PFSK-1 (cell line): ENCODE measurements at regions not wholly inside any gene's neighbourhood (a gene's known extent, or its start where the extent isn't known, plus 50 kb on each side); places are given as distances from the start of the nearest gene placed in this dataset.

Experiments
- FOXP2 ChIP-seq: optimal IDR thresholded peaks from 2 replicates; pipeline ENCODE3; 2011; ENCODE audit warnings: borderline replicate concordance, control low read depth, inconsistent platforms; ENCODE audit not compliant: insufficient read depth; ENCODE audit errors: extremely low read length, extremely low read depth
- POLR2AphosphoS5 ChIP-seq: IDR thresholded peaks from 2 replicates; pipeline ENCODE4 v1.6.1; 2012; ENCODE audit warnings: low read depth, mild to moderate bottlenecking, control low read depth, low read length, moderate library complexity
- REST ChIP-seq, 2 experiments: IDR thresholded peaks; 2 replicates each; pipeline versions ENCODE4 v1.6.1 to v1.8.0; 2011 to 2012; ENCODE audit warnings: low read depth in 2 of 2, low read length in 2 of 2, control low read depth in 1 of 2, inconsistent platforms in 1 of 2, mild to moderate bottlenecking in 1 of 2, moderate library complexity in 1 of 2; ENCODE audit not compliant: insufficient read depth in 1 of 2
- SIN3A ChIP-seq: IDR thresholded peaks from 2 replicates; pipeline ENCODE4 v1.6.1; 2012; ENCODE audit warnings: mild to moderate bottlenecking, low read length, moderate library complexity, borderline replicate concordance; ENCODE audit not compliant: insufficient read depth
- TAF1 ChIP-seq: IDR thresholded peaks from 2 replicates; pipeline ENCODE4 v1.6.1; 2012; ENCODE audit warnings: low read length, control low read depth, borderline replicate concordance; ENCODE audit not compliant: insufficient read depth

- TF ChIP-seq TAF1 (no peak), SIN3A (no peak), FOXP2 (no peak), REST (IDR thresholded peaks at IDR 0.05; ENCODE audit: insufficient read depth in 1 of 2, low read depth in 2 of 2, low read length in 2 of 2) (no peak), POLR2AphosphoS5 (no peak)
These were observed 721.2 kb downstream of the CDH18 start for GRCh38 chr5:19266791-19267190.

GRCh38 chr5:19270153-19270552 is 717.8 kb downstream of the CDH18 start:
- TF ChIP-seq TAF1 = no peak
- TF ChIP-seq REST (IDR thresholded peaks at IDR 0.05; ENCODE audit: insufficient read depth in 1 of 2, low read depth in 2 of 2, low read length in 2 of 2) = no peak
- TF ChIP-seq SIN3A = no peak
- no peak for TF ChIP-seq POLR2AphosphoS5
- TF ChIP-seq FOXP2 = no peak

- TF ChIP-seq TAF1 = no peak
- TF ChIP-seq SIN3A = no peak
- no peak for TF ChIP-seq POLR2AphosphoS5
These were observed 713.4 kb downstream of the CDH18 start for GRCh38 chr5:19274578-19274977.

- no peak for TF ChIP-seq FOXP2
- TF ChIP-seq TAF1 = no peak
- TF ChIP-seq SIN3A = no peak
These were observed 702.7 kb downstream of the CDH18 start for GRCh38 chr5:19285286-19285685.

- TF ChIP-seq POLR2AphosphoS5 (no peak), REST (IDR thresholded peaks at IDR 0.05; ENCODE audit: insufficient read depth in 1 of 2, low read depth in 2 of 2, low read length in 2 of 2) (no peak)
These were observed 690.1 kb downstream of the CDH18 start for GRCh38 chr5:19297934-19298333.

GRCh38 chr5:19301271-19301670 is 686.7 kb downstream of the CDH18 start:
- TF ChIP-seq POLR2AphosphoS5 = no peak
- TF ChIP-seq REST (IDR thresholded peaks at IDR 0.05; ENCODE audit: insufficient read depth in 1 of 2, low read depth in 2 of 2, low read length in 2 of 2) = no peak
- TF ChIP-seq FOXP2 = no peak
- TF ChIP-seq TAF1 = no peak
- no peak for TF ChIP-seq SIN3A
